Activated CD8-positive, alpha-beta T cell treated with anti-CD3 and anti-CD28 coated beads for 36 hours (primary cell): ENCODE measurements at regions not wholly inside any gene's neighbourhood (a gene's known extent, or its start where the extent isn't known, plus 50 kb on each side); places are given as distances from the start of the nearest gene placed in this dataset.
"Not testable (repeated sequence)": the region's sequence is repeated elsewhere in the genome, so short reads cannot be mapped to it uniquely, and the experiment has no call there.

ENCODE experiments used
- ATAC-seq: fragments of 200-7000 bp; cut with Tn5 transposase; one replicate; pipeline ENCODE4 v1.10.0; 2021; ENCODE audit warnings: mild to moderate bottlenecking, moderate library complexity
- CTCF ChIA-PET: fragments of 350-600 bp; sonication (Branson Sonifier 250); formaldehyde crosslinking; loops from one replicate; lab custom pipeline; 2021; ENCODE audit warnings: antibody characterized with exemption; lab: Charles Lee
- POLR2A ChIA-PET: fragments of 350-600 bp; sonication (Branson Sonifier 250); formaldehyde crosslinking; loops from one replicate; lab custom pipeline; 2021; ENCODE audit warnings: antibody characterized with exemption; lab: Charles Lee
- DNase-seq: peaks from one replicate; pipeline ENCODE4 v3.0.0-alpha.2; 2020
- H3K27ac Mint-ChIP-seq: one replicate; pipeline ENCODE4 v1.8.0; 2021; ENCODE audit warnings: mild to moderate bottlenecking, mixed read lengths
- H3K27me3 Mint-ChIP-seq: one replicate; pipeline ENCODE4 v1.8.0; 2021; ENCODE audit warnings: mixed read lengths
- H3K36me3 Mint-ChIP-seq: one replicate; pipeline ENCODE4 v1.8.0; 2021; ENCODE audit warnings: low read depth, mixed read lengths
- H3K4me1 Mint-ChIP-seq: one replicate; pipeline ENCODE4 v1.8.0; 2021; ENCODE audit warnings: low read depth, mixed read lengths
- H3K4me3 Mint-ChIP-seq: one replicate; pipeline ENCODE4 v1.8.0; 2021; ENCODE audit warnings: mild to moderate bottlenecking, moderate library complexity, mixed read lengths
- H3K9me3 Mint-ChIP-seq: one replicate; pipeline ENCODE4 v1.8.0; 2021; ENCODE audit warnings: mixed read lengths
- intact Hi-C: fragments of 100-400 bp; cut with micrococcal nuclease; formaldehyde crosslinking; loops from one replicate; pipeline ENCODE4 v1.10.0; 2022
- TF ChIP-seq, protein P1 (sequence below): fragments of 200-600 bp; IDR thresholded peaks from one replicate; pipeline ENCODE4 v1.8.0; 2022; ENCODE audit warnings: antibody characterized with exemption, mild to moderate bottlenecking

DNA sequence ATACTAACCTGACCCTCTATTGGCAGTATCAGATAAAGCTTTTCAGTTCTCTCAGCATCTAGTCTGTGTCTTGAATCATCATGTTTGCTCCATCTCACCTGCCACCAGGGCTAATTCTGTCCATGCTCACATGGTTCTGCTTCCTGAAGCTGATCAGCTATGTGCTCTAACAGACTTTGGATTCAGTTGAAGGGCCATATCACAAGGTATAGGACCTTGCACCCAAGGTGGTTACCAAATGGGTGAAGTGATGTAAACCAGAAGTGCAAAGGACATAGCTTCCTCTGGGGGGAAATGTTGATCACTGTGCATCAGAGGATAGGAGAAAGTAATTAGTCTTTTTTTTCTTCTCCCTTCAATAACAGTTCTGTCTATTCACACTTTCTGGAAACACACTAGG lies 417.0 kb upstream of the ANO5 start:
- POLR2A ChIA-PET = no interaction called here

DNA sequence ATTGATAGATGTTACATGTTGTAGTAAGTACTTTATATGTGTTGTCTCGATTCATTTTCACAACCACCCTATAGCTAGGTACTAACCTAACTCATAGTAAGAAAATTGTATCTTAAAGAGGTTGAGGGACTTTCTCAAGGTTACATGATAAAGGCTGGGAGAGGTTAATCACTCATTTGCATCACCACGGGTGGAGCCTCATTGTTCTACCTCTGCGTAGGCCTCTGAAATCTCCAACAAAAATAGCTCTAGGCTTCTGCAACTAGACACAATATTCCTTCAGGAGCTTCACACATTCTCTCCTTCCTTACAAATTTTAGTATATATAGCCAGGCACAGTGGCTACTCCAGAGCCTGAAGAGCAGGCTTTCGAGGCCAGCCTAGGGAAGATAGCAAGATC lies 408.9 kb upstream of the ANO5 start:
- no peaks in the 10 kb centered on the region for H3K4me1 Mint-ChIP-seq
- TF ChIP-seq, protein P1, sequence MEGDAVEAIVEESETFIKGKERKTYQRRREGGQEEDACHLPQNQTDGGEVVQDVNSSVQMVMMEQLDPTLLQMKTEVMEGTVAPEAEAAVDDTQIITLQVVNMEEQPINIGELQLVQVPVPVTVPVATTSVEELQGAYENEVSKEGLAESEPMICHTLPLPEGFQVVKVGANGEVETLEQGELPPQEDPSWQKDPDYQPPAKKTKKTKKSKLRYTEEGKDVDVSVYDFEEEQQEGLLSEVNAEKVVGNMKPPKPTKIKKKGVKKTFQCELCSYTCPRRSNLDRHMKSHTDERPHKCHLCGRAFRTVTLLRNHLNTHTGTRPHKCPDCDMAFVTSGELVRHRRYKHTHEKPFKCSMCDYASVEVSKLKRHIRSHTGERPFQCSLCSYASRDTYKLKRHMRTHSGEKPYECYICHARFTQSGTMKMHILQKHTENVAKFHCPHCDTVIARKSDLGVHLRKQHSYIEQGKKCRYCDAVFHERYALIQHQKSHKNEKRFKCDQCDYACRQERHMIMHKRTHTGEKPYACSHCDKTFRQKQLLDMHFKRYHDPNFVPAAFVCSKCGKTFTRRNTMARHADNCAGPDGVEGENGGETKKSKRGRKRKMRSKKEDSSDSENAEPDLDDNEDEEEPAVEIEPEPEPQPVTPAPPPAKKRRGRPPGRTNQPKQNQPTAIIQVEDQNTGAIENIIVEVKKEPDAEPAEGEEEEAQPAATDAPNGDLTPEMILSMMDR = no peak
- H3K27me3 Mint-ChIP-seq = no peaks in the 10 kb centered on the region
- peaks cover 13% of the 10 kb centered on the region for H3K9me3 Mint-ChIP-seq
- intact Hi-C loops = no loop called here
- H3K27ac Mint-ChIP-seq = no peak overlapping the region
- CTCF ChIA-PET = no interaction called here
- ATAC-seq (no peak), DNase-seq (no peak)
- H3K36me3 Mint-ChIP-seq = no peaks in the 10 kb centered on the region
- POLR2A ChIA-PET = no interaction called here
- no peak overlapping the region for H3K4me3 Mint-ChIP-seq

More for the DNA sequence above, 417.0 kb upstream of the ANO5 start:
- Mint-ChIP-seq H3K27me3 (no peaks in the 10 kb centered on the region), H3K27ac (no peak overlapping the region), H3K4me1 (no peaks in the 10 kb centered on the region), H3K9me3 (peaks cover 2% of the 10 kb centered on the region), H3K4me3 (no peak overlapping the region), H3K36me3 (no peaks in the 10 kb centered on the region)
- TF ChIP-seq, protein P1 = no peak
- ATAC-seq = no peak
- CTCF ChIA-PET = no interaction called here
- no peak for DNase-seq
- intact Hi-C loops = no loop called here

DNA sequence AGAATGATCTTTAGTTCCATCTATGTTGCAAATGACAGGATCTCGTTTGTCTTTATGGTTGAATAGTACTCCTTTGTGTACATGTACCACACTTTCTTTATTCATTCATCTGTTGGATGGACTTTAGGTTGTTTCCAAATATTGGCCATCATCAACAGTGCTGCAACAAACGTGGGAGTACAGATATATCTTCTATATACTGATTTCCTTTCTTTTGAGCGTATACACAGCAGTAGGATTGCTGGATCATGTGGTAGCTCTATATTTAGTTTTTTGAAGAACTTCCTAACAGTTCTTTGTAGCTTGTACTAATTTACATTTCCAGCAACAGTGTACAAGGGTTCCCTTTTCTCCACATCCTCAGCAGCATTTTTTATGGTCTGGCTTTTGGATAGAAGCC lies 407.5 kb upstream of the ANO5 start:
- intact Hi-C loops = no loop called here
- DNase-seq (no peak), ATAC-seq (no peak)
- Mint-ChIP-seq H3K27me3 (no peaks in the 10 kb centered on the region), H3K4me1 (no peaks in the 10 kb centered on the region), H3K4me3 (no peak overlapping the region), H3K36me3 (no peaks in the 10 kb centered on the region), H3K27ac (no peak overlapping the region), H3K9me3 (peaks cover 18% of the 10 kb centered on the region)
- CTCF ChIA-PET = no interaction called here
- POLR2A ChIA-PET = no interaction called here
- TF ChIP-seq, protein P1 = no peak

DNA sequence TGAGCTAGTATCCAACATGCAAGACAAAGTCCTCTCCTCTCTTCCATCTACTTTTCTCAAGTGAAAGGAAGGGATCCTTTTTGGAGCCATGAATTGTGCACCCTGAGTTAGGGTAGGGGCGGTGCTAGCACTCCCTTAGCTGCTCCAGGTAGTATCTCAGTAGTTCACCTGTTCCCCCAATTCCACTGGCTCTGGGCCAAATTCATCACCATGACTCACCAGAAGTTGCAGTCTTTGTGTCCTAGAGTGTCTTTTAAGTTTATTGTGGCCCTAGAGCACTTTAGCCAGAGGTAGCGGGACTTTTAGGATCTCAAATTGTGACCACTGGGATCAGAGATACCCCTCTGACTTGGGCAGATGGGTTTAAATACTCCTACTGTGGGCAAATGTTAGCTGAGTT lies 398.6 kb upstream of the ANO5 start:
- DNase-seq = no peak
- ChIA-PET POLR2A (no interaction called here), CTCF (no interaction called here)
- intact Hi-C loops = no loop called here
- ATAC-seq = no peak
- no peaks in the 10 kb centered on the region for H3K27me3 Mint-ChIP-seq
- peaks cover 18% of the 10 kb centered on the region for H3K9me3 Mint-ChIP-seq
- H3K27ac Mint-ChIP-seq = no peak overlapping the region
- no peak overlapping the region for H3K4me3 Mint-ChIP-seq
- TF ChIP-seq, protein P1 = no peak
- no peaks in the 10 kb centered on the region for H3K36me3 Mint-ChIP-seq
- no peaks in the 10 kb centered on the region for H3K4me1 Mint-ChIP-seq

DNA sequence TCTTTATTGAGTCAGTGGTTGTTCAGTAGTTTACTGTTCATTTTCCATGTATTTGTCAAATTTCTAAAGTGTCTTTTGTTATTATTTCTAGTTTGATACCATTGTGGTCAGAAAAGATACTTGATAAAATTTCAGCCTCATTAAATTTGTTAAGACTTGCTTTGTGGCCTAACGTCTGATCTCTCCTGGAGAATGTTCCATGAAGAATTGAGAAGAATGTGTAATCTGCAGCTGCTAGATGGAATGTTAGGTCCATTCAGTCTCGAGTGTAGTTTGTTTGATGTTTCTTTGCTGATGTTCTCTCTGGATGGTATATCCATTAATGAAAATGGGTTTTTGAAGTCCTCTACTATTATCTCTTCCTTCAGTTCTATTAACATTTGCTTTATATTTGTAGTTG lies 394.7 kb upstream of the ANO5 start:
- Mint-ChIP-seq H3K4me3 (no peak overlapping the region), H3K9me3 (peaks cover 13% of the 10 kb centered on the region), H3K27ac (no peak overlapping the region), H3K36me3 (no peaks in the 10 kb centered on the region), H3K4me1 (no peaks in the 10 kb centered on the region), H3K27me3 (no peaks in the 10 kb centered on the region)
- ChIA-PET POLR2A (no interaction called here), CTCF (no interaction called here)
- DNase-seq (no peak), ATAC-seq (no peak)
- intact Hi-C loops = no loop called here
- TF ChIP-seq, protein P1 = no peak

DNA sequence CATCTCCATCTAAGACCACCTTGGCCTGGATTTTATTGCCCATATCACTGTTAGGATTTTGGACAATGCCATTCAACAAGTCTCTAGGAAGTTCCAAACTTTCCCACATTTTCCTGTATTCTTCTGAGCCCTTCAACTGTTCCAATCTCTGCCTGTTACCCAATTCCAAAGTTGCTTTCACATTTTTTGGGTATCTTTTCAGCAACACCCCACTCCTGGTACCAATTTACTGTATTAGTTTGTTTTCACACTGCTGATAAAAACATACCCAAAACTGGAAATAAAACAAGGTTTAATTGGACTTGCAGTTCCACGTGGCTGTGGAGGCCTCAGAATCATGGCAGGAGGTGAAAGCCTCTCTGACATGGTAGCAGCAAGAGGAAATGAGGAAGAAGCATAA lies 388.4 kb upstream of the ANO5 start:
- POLR2A ChIA-PET, H3K27me3 Mint-ChIP-seq, CTCF ChIA-PET, H3K4me3 Mint-ChIP-seq, H3K27ac Mint-ChIP-seq, intact Hi-C loops, DNase-seq, ATAC-seq, H3K4me1 Mint-ChIP-seq, H3K36me3 Mint-ChIP-seq: not testable (repeated sequence)
- H3K9me3 Mint-ChIP-seq = peaks cover 18% of the 10 kb centered on the region
